NCI-H2196 (cell line): ENCODE measurements at regions not wholly inside any gene's neighbourhood (a gene's known extent, or its start where the extent isn't known, plus 50 kb on each side); places are given as distances from the start of the nearest gene placed in this dataset.
"Not testable (repeated sequence)": the region's sequence is repeated elsewhere in the genome, so short reads cannot be mapped to it uniquely, and the experiment has no call there.

ENCODE experiments used
- DNase-seq: peaks from one replicate; lab custom pipeline; 2025; ENCODE audit not compliant: unreplicated experiment; lab: John Stamatoyannopoulos, UW

- DNase-seq: no peak
Observed at GRCh38 chr6:56807326-56807988, 147.4 kb upstream of the BEND6 start.

- no peak for DNase-seq
Observed at GRCh38 chr6:56806368-56806767, 148.5 kb upstream of the BEND6 start.

- no peak for DNase-seq
Observed at GRCh38 chr6:56804996-56805395, 149.9 kb upstream of the BEND6 start.

- DNase-seq: no peak
Observed at GRCh38 chr6:56803594-56803993, 151.3 kb upstream of the BEND6 start.

GRCh38 chr6:56802584-56802983, 152.3 kb upstream of the BEND6 start:
- DNase-seq: peak; percentile 50

- DNase-seq: no peak
Observed at GRCh38 chr6:56799989-56800388, 154.9 kb upstream of the BEND6 start.

GRCh38 chr6:56798163-56798562, 155.5 kb upstream of the DST start:
- DNase-seq: no peak

- DNase-seq: no peak
Observed at GRCh38 chr6:56796196-56796532, 153.5 kb upstream of the DST start.

GRCh38 chr6:56795466-56796195, 152.9 kb upstream of the DST start:
- DNase-seq: no peak

- DNase-seq: no peak
Observed at GRCh38 chr6:56794421-56794820, 151.7 kb upstream of the DST start.

GRCh38 chr6:56793938-56794337, 151.2 kb upstream of the DST start:
- DNase-seq: no peak

- DNase-seq: no peak
Observed at GRCh38 chr6:56790414-56790813, 147.7 kb upstream of the DST start.

- no peak for DNase-seq
Observed at GRCh38 chr6:56789879-56790278, 147.2 kb upstream of the DST start.

- no peak for DNase-seq
Observed at GRCh38 chr6:56789342-56789741, 146.7 kb upstream of the DST start.

- no peak for DNase-seq
Observed at GRCh38 chr6:56787209-56787608, 144.5 kb upstream of the DST start.

GRCh38 chr6:56786256-56786655, 143.6 kb upstream of the DST start:
- DNase-seq: no peak

GRCh38 chr6:56785536-56785935, 142.8 kb upstream of the DST start:
- DNase-seq: not testable (repeated sequence)

- not testable (repeated sequence) for DNase-seq
Observed at GRCh38 chr6:56780109-56780508, 137.4 kb upstream of the DST start.

GRCh38 chr6:56778503-56778902, 135.8 kb upstream of the DST start:
- not testable (repeated sequence) for DNase-seq

- no peak for DNase-seq
Observed at GRCh38 chr6:56775498-56776166, 132.9 kb upstream of the DST start.

- DNase-seq: no peak
Observed at GRCh38 chr6:56772737-56773184, 130.1 kb upstream of the DST start.

GRCh38 chr6:56771929-56772607, 129.4 kb upstream of the DST start:
- DNase-seq: no peak
